D721Med (cell line): ENCODE measurements at regions not wholly inside any gene's neighbourhood (a gene's known extent, or its start where the extent isn't known, plus 50 kb on each side); places are given as distances from the start of the nearest gene placed in this dataset.

ENCODE experiments used
- DNase-seq: peaks from one replicate; pipeline ENCODE4 v3.0.0; 2011; ENCODE audit warnings: low spot score; ENCODE audit not compliant: insufficient read length
- FAIRE-seq: peaks from 2 replicates; lab custom pipeline; 2011; peaks lifted over from hg19 to GRCh38; lab: Jason Lieb, UNC
- CTCF ChIP-seq: IDR thresholded peaks from 2 replicates; pipeline ENCODE4 v1.5.1; 2012; ENCODE audit warnings: mild to moderate bottlenecking, control low read depth; ENCODE audit not compliant: insufficient read depth; ENCODE audit errors: missing control alignments

GRCh38 chr11:70566768-70567530, 168.6 kb downstream of the CTTN start:
- no peak for FAIRE-seq
- no peak for DNase-seq
- TF ChIP-seq CTCF, result no peak

- TF ChIP-seq CTCF, result no peak
- FAIRE-seq (no peak), DNase-seq (no peak)
Observed at GRCh38 chr11:70567680-70568034, 169.3 kb downstream of the CTTN start.

GRCh38 chr11:70568035-70568813, 169.9 kb downstream of the CTTN start:
- FAIRE-seq (no peak), DNase-seq (no peak)

GRCh38 chr11:70568814-70569617, 170.7 kb downstream of the CTTN start:
- TF ChIP-seq CTCF, result no peak
- FAIRE-seq (no peak), DNase-seq (no peak)

More at GRCh38 chr11:70568035-70568813, 169.9 kb downstream of the CTTN start:
- no peak for TF ChIP-seq CTCF

- no peak for FAIRE-seq
- no peak for DNase-seq
- TF ChIP-seq CTCF, result no peak
Observed at GRCh38 chr11:70569618-70569890, 171.2 kb downstream of the CTTN start.

- DNase-seq (no peak), FAIRE-seq (no peak)
- no peak for TF ChIP-seq CTCF
Observed at GRCh38 chr11:70569996-70570692, 171.8 kb downstream of the CTTN start.
